ENCODE measurements at regions not wholly inside any gene's neighbourhood (a gene's known extent, or its start where the extent isn't known, plus 50 kb on each side); places are given as distances from the start of the nearest gene placed in this dataset.
"Not testable (repeated sequence)": the region's sequence is repeated elsewhere in the genome, so short reads cannot be mapped to it uniquely, and the experiment has no call there.

- H3K4me1 ChIP-seq (ENCODE audit: low read depth); H3K4me3 ChIP-seq; H3K9me3 ChIP-seq; DNase-seq; intact Hi-C loops (cut with DNase I, micrococcal nuclease); H3K36me3 ChIP-seq (ENCODE audit: low read depth): not testable (repeated sequence)
- ATAC-seq: peak; percentile 99
Observed at GRCh38 chr9:67470739-67471138, 388.0 kb upstream of the ANKRD20A1 start.

- H3K4me3 ChIP-seq; intact Hi-C loops (cut with DNase I, micrococcal nuclease); H3K4me1 ChIP-seq (ENCODE audit: low read depth); ATAC-seq; H3K36me3 ChIP-seq (ENCODE audit: low read depth); DNase-seq; H3K9me3 ChIP-seq: not testable (repeated sequence)
Observed at GRCh38 chr9:67468326-67468725, 390.4 kb upstream of the ANKRD20A1 start.

- not testable (repeated sequence) for H3K4me1 ChIP-seq (ENCODE audit: low read depth); ATAC-seq; H3K4me3 ChIP-seq
Observed at GRCh38 chr9:67461796-67462757, 396.7 kb upstream of the ANKRD20A1 start.

GRCh38 chr9:67452941-67453340 is 405.8 kb upstream of the ANKRD20A1 start:
- intact Hi-C loops (cut with DNase I, micrococcal nuclease); H3K4me3 ChIP-seq; DNase-seq; ATAC-seq; H3K36me3 ChIP-seq (ENCODE audit: low read depth); H3K9me3 ChIP-seq; H3K4me1 ChIP-seq (ENCODE audit: low read depth): not testable (repeated sequence)

More at GRCh38 chr9:67461796-67462757, 396.7 kb upstream of the ANKRD20A1 start:
- DNase-seq; intact Hi-C loops (cut with DNase I, micrococcal nuclease); H3K9me3 ChIP-seq; H3K36me3 ChIP-seq (ENCODE audit: low read depth): not testable (repeated sequence)

- H3K4me3 ChIP-seq; intact Hi-C loops (cut with DNase I, micrococcal nuclease); ATAC-seq; H3K9me3 ChIP-seq; H3K4me1 ChIP-seq (ENCODE audit: low read depth); H3K36me3 ChIP-seq (ENCODE audit: low read depth); DNase-seq: not testable (repeated sequence)
Observed at GRCh38 chr9:67442313-67442712, 416.4 kb upstream of the ANKRD20A1 start.

- H3K9me3 ChIP-seq; intact Hi-C loops (cut with DNase I, micrococcal nuclease); DNase-seq; H3K36me3 ChIP-seq (ENCODE audit: low read depth); ATAC-seq; H3K4me3 ChIP-seq; H3K4me1 ChIP-seq (ENCODE audit: low read depth): not testable (repeated sequence)
Observed at GRCh38 chr9:67437011-67437410, 421.7 kb upstream of the ANKRD20A1 start.

- H3K9me3 ChIP-seq; DNase-seq; ATAC-seq; H3K4me3 ChIP-seq; intact Hi-C loops (cut with DNase I, micrococcal nuclease); H3K4me1 ChIP-seq (ENCODE audit: low read depth); H3K36me3 ChIP-seq (ENCODE audit: low read depth): not testable (repeated sequence)
Observed at GRCh38 chr9:67424881-67425280, 432.5 kb upstream of the SPATA31A3 start.

GRCh38 chr9:67423049-67423728 is 430.8 kb upstream of the SPATA31A3 start:
- H3K4me3 ChIP-seq; H3K9me3 ChIP-seq; H3K36me3 ChIP-seq (ENCODE audit: low read depth); intact Hi-C loops (cut with DNase I, micrococcal nuclease); H3K4me1 ChIP-seq (ENCODE audit: low read depth); ATAC-seq; DNase-seq: not testable (repeated sequence)

- intact Hi-C loops (cut with DNase I, micrococcal nuclease); DNase-seq; H3K9me3 ChIP-seq; ATAC-seq; H3K36me3 ChIP-seq (ENCODE audit: low read depth); H3K4me3 ChIP-seq; H3K4me1 ChIP-seq (ENCODE audit: low read depth): not testable (repeated sequence)
Observed at GRCh38 chr9:67418496-67419079, 426.2 kb upstream of the SPATA31A3 start.

- H3K36me3 ChIP-seq (ENCODE audit: low read depth); ATAC-seq; DNase-seq; intact Hi-C loops (cut with DNase I, micrococcal nuclease); H3K4me1 ChIP-seq (ENCODE audit: low read depth); H3K9me3 ChIP-seq; H3K4me3 ChIP-seq: not testable (repeated sequence)
Observed at GRCh38 chr9:67417341-67417983, 425.1 kb upstream of the SPATA31A3 start.

GRCh38 chr9:67416639-67417038 is 424.3 kb upstream of the SPATA31A3 start:
- H3K4me3 ChIP-seq; H3K36me3 ChIP-seq (ENCODE audit: low read depth); DNase-seq; H3K4me1 ChIP-seq (ENCODE audit: low read depth); intact Hi-C loops (cut with DNase I, micrococcal nuclease); ATAC-seq; H3K9me3 ChIP-seq: not testable (repeated sequence)

- H3K4me3 ChIP-seq; H3K4me1 ChIP-seq (ENCODE audit: low read depth); intact Hi-C loops (cut with DNase I, micrococcal nuclease); H3K36me3 ChIP-seq (ENCODE audit: low read depth); H3K9me3 ChIP-seq; DNase-seq; ATAC-seq: not testable (repeated sequence)
Observed at GRCh38 chr9:67410606-67411220, 418.4 kb upstream of the SPATA31A3 start.

GRCh38 chr9:67403739-67404138 is 411.4 kb upstream of the SPATA31A3 start:
- H3K4me1 ChIP-seq (ENCODE audit: low read depth); H3K9me3 ChIP-seq; H3K36me3 ChIP-seq (ENCODE audit: low read depth); H3K4me3 ChIP-seq; intact Hi-C loops (cut with DNase I, micrococcal nuclease); DNase-seq: not testable (repeated sequence)
- peak; percentile 77 for ATAC-seq

All from mucosa of descending colon (tissue), 3 donors.